Keratinocyte (primary cell): ENCODE measurements at regions not wholly inside any gene's neighbourhood (a gene's known extent, or its start where the extent isn't known, plus 50 kb on each side); places are given as distances from the start of the nearest gene placed in this dataset.

Source experiments
- CTCF ChIP-seq, 3 experiments: IDR thresholded peaks in 1 of 3; conservative IDR thresholded peaks in 1 of 3; optimal IDR thresholded peaks in 1 of 3; 2 replicates in 2 of 3; 3 replicates in 1 of 3; pipeline versions ENCODE3 to v1.5.1; 2011; ENCODE audit warnings: low read length in 3 of 3, mild to moderate bottlenecking in 3 of 3, moderate library complexity in 2 of 3, control low read depth in 1 of 3, inconsistent platforms in 1 of 3; ENCODE audit not compliant: insufficient read depth in 2 of 3; ENCODE audit errors: extremely low read depth in 1 of 3
- EZH2 ChIP-seq: IDR thresholded peaks from one replicate; pipeline ENCODE4 v1.6.1; 2012; ENCODE audit warnings: inconsistent platforms, mild to moderate bottlenecking, low read length, moderate library complexity

DNA sequence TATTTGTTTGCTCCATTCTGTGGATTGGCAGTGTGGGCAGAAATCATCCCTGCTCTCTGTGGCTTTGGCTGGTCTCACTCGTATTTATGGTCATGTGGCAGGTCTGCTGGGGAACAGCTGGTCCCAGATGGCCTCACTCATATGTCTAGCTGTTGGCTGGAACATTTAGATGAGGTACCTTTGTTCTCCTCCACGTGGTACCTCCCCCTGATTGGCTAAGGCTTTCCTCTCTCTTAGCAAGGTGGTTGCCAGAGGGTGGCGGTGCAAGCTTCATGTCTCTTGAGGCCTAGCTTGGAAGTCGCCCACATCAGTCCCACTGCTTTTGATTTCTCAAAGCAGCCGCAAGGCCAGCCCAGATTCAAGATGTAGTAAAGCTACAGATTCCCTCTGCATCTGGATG, 348.5 kb upstream of the BTBD3 start:
- TF ChIP-seq CTCF (optimal IDR thresholded peaks at IDR 0.05 in 1 of 3, IDR thresholded peaks at IDR 0.05 in 1 of 3, conservative IDR thresholded peaks at IDR 0.05 in 1 of 3; ENCODE audit: extremely low read depth in 1 of 3, insufficient read depth in 2 of 3, low read length in 3 of 3) (no peak), EZH2 (no peak)
